Right lobe of liver (tissue), 6 donors: ENCODE measurements at regions not wholly inside any gene's neighbourhood (a gene's known extent, or its start where the extent isn't known, plus 50 kb on each side); places are given as distances from the start of the nearest gene placed in this dataset.
"Not testable (repeated sequence)": the region's sequence is repeated elsewhere in the genome, so short reads cannot be mapped to it uniquely, and the experiment has no call there.

Experiments used
- ATAC-seq, 4 donors: fragments of 200-7000 bp; cut with Tn5 transposase; one replicate each; pipeline ENCODE4 v1.9.1; 2020; ENCODE audit warnings: mild to moderate bottlenecking in 4 of 4, moderate library complexity in 4 of 4
- DNase-seq, 3 donors: peaks; one replicate each; pipeline ENCODE4 v3.0.0-alpha.2; 2020
- H3K27ac ChIP-seq, 3 donors: fragments of 200-600 bp; one replicate each; pipeline ENCODE4 v1.8.0; 2022
- H3K27me3 ChIP-seq, 2 donors: fragments of 200-600 bp; one replicate each; pipeline ENCODE4 v1.8.0; 2022
- H3K36me3 ChIP-seq, 4 donors: fragments of 200-600 bp; sonication (generic) in 1 of 4; one replicate each; pipeline versions ENCODE4 v1.5.1 to v1.8.0; 2017 to 2022; ENCODE audit warnings: control low read depth in 1 of 4
- H3K4me1 ChIP-seq, 4 donors: fragments of 200-600 bp; sonication (generic) in 1 of 4; one replicate each; pipeline versions ENCODE4 v1.5.1 to v1.8.0; 2017 to 2022; ENCODE audit warnings: control low read depth in 1 of 4
- H3K4me3 ChIP-seq, 3 donors: fragments of 200-600 bp; one replicate each; pipeline ENCODE4 v1.8.0; 2022
- H3K9me3 ChIP-seq, 4 donors: fragments of 200-600 bp; sonication (generic) in 1 of 4; one replicate each; pipeline versions ENCODE4 v1.5.1 to v1.8.0; 2017 to 2022; ENCODE audit warnings: control low read depth in 1 of 4
- POLR2A ChIP-seq: fragments of 450-650 bp; IDR thresholded peaks from one replicate; pipeline ENCODE4 v1.6.1; 2017; ENCODE audit warnings: antibody characterized with exemption, mild to moderate bottlenecking
- WGBS: methylation state at CpG from one replicate; pipeline ENCODE4 v1.1.6; 2018; ENCODE audit warnings: low coverage, low lambda C conversion rate; ENCODE audit not compliant: insufficient coverage; ENCODE audit errors: missing lambda C conversion rate; 5-methylcytosine and 5-hydroxymethylcytosine counted together
- intact Hi-C, 2 donors: fragments of 100-400 bp; cut with DNase I; formaldehyde crosslinking; loops; one replicate each; pipeline versions ENCODE4 v1.11.2 to v1.14.1; 2022
- TF ChIP-seq, protein P1 (sequence below), 4 donors: fragments of 200-600 bp in 3 of 4; fragments of 450-650 bp in 1 of 4; IDR thresholded peaks; one replicate each; pipeline versions ENCODE4 v1.5.1 to v1.8.0; 2016 to 2022; ENCODE audit warnings: antibody characterized with exemption in 4 of 4, mild to moderate bottlenecking in 2 of 4
- donor health status: DM: no; HTN: yes; CAD: no.
- donor health status: DM: no; HTN: no; CAD: no.
- donor health status: DM: no; HTN: no; CAD: no.
- donor health status: DM: no; HTN: yes; CAD: no.
- donor health status: DM: no; HTN: yes; CAD: no.

DNA sequence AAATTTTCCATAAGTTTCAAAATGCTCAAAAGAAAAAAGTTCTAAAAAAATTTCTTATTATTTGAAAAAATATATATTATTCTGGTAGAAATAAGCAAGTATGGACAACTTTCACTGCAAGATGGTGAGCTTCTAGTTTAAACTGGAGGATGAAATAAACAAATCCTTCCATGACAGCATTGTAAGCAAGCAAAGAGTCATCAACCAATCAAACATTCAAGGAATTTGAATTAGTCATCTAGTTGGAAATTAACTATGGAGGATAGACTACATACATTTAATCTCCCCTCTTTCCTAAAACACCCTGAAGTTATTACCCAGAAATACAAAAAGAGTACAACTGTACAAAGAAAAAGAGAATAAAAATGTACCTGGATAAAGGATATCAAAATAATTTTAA is 51.0 kb upstream of the IRX5 start:
- no peaks in the 10 kb centered on the region for H3K27me3 ChIP-seq
- intact Hi-C loops, result no loop called here
- DNase-seq (no peak), ATAC-seq (no peak)
- no peak for TF ChIP-seq POLR2A
- TF ChIP-seq, protein P1, sequence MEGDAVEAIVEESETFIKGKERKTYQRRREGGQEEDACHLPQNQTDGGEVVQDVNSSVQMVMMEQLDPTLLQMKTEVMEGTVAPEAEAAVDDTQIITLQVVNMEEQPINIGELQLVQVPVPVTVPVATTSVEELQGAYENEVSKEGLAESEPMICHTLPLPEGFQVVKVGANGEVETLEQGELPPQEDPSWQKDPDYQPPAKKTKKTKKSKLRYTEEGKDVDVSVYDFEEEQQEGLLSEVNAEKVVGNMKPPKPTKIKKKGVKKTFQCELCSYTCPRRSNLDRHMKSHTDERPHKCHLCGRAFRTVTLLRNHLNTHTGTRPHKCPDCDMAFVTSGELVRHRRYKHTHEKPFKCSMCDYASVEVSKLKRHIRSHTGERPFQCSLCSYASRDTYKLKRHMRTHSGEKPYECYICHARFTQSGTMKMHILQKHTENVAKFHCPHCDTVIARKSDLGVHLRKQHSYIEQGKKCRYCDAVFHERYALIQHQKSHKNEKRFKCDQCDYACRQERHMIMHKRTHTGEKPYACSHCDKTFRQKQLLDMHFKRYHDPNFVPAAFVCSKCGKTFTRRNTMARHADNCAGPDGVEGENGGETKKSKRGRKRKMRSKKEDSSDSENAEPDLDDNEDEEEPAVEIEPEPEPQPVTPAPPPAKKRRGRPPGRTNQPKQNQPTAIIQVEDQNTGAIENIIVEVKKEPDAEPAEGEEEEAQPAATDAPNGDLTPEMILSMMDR (IDR thresholded peaks at IDR 0.05), result no peak
- no peaks in the 10 kb centered on the region for H3K4me1 ChIP-seq
- no peaks in the 10 kb centered on the region for H3K36me3 ChIP-seq
- peaks cover 0 to 7% (median 0%) of the 10 kb centered on the region in 4 donors for H3K9me3 ChIP-seq
- no peak overlapping the region for H3K27ac ChIP-seq
- no peak overlapping the region for H3K4me3 ChIP-seq

DNA sequence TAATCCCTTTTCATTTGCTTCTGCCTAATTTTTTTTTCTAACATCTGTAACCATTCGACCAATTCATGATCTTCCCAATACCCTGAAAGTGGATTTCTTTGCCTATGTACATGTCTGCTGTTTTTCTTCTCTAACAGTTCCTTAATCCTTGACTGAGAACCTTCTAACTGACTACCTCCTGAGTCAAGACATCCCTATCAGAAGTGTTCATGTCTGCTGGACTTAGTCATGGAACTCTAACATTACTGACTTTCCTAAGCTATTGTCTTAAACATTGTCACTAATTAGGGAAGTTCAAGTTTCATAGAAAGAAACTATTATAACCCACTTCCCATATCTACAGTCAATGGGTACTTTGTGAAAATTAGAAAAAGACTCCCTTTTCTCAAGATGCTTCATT is 52.4 kb upstream of the IRX5 start:
- 17% methylated on average over 1 of the region's 1 CpG for WGBS
- Histone ChIP-seq H3K9me3 (peaks cover 0 to 7% (median 0%) of the 10 kb centered on the region in 4 donors), H3K4me3 (no peak overlapping the region), H3K27ac (no peak overlapping the region), H3K4me1 (no peaks in the 10 kb centered on the region), H3K27me3 (no peaks in the 10 kb centered on the region), H3K36me3 (no peaks in the 10 kb centered on the region)
- TF ChIP-seq, protein P1 (IDR thresholded peaks at IDR 0.05), result no peak
- no peak for TF ChIP-seq POLR2A
- DNase-seq, result no peak
- ATAC-seq, result no peak
- intact Hi-C loops, result no loop called here

DNA sequence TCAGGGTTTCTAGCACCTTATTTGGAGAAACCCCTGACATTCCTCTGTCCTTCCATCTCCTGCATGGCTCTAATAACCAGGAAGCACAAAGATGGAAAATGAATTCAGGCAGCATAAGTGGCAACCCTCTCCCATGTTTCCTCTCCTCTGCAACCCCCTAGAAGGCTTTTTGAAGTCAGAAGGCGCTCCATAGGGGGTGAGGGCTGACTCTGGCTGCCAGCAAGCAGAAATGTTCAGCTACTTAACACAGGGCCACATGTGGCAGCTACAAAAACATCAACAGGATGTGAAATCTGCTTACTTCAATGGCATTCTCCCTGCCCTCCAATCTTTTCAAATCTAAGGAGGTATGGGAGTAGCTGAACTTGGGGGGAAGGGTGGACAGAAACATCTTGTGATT is 55.2 kb upstream of the IRX5 start:
- DNase-seq (no peak), ATAC-seq (no peak)
- Histone ChIP-seq H3K27ac (no peak overlapping the region), H3K4me1 (no peaks in the 10 kb centered on the region), H3K36me3 (no peaks in the 10 kb centered on the region), H3K27me3 (no peaks in the 10 kb centered on the region), H3K9me3 (peaks cover 0 to 4% (median 0%) of the 10 kb centered on the region in 4 donors), H3K4me3 (no peak overlapping the region)
- intact Hi-C loops, result no loop called here
- TF ChIP-seq, protein P1 (IDR thresholded peaks at IDR 0.05), result no peak
- no peak for TF ChIP-seq POLR2A
- no CpG with 5 or more reads among the region's 1 CpG for WGBS

DNA sequence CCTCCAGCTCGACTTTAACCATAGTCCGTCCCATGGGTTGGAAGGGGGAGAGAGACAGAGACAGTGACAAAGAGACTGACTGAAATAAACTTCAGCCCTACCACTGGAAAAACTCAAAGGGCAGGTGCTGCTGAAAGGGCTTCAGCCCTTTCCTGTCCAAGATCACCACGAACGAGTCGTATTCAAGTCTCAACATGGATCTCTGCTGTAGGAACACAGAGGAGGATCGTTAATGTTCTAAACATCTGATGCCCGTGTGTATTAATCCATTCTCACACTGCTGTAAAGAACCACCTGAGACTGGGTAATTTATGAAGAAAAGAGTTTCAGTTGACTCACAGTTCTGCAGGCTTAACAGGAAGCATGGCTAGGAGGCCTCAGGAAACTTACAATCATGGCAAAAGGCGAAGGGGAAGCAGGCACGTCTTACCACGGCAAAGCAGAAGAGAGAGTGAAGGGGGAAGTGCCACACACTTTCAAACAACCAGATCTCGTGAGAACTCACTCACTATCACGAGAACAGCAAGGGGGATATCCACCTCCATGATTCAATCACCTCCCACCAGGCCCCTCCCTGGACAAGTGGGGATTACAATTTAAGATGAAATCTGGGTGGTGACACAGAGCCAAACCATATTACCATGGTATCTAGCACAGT is 56.8 kb upstream of the IRX5 start:
- intact Hi-C loops, H3K27me3 ChIP-seq, H3K36me3 ChIP-seq, H3K27ac ChIP-seq, H3K4me3 ChIP-seq, H3K9me3 ChIP-seq, DNase-seq, ATAC-seq, H3K4me1 ChIP-seq: not testable (repeated sequence)
- WGBS, result 65% methylated on average over 11 of the region's 12 CpGs

DNA sequence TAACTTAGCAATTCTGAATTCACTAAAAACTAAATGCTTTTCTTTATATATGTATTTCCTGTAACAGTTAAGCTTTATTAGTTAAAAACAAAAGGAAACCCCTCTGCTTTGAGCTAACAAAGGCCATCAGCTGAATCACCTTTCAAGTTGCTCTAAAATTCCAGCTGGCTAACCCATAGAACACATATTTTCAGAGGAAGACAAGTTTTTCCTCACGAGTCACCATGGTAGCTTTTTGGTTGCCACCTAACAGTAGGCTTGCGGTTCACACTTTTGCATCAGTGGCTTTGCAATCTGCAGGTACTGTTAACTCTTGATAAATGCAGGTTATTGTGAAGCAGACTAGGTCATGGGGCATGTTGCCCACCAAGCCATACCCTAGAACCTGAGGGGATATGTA is 57.6 kb upstream of the IRX5 start:
- Histone ChIP-seq H3K36me3 (no peaks in the 10 kb centered on the region), H3K9me3 (no peaks in the 10 kb centered on the region), H3K4me3 (no peak overlapping the region), H3K4me1 (no peaks in the 10 kb centered on the region), H3K27ac (no peak overlapping the region), H3K27me3 (no peaks in the 10 kb centered on the region)
- ATAC-seq (no peak), DNase-seq (no peak)
- intact Hi-C loops, result no loop called here
- WGBS, result 43% methylated on average over 2 of the region's 2 CpGs
- TF ChIP-seq POLR2A, result no peak
- TF ChIP-seq, protein P1 (IDR thresholded peaks at IDR 0.05), result no peak
